Panc1 (cell line): ENCODE measurements at regions not wholly inside any gene's neighbourhood (a gene's known extent, or its start where the extent isn't known, plus 50 kb on each side); places are given as distances from the start of the nearest gene placed in this dataset.

Experiments used
- CTCF ChIP-seq: fragments of 450-650 bp; IDR thresholded peaks from 2 replicates; pipeline ENCODE4 v1.5.1; 2017; ENCODE audit warnings: mild to moderate bottlenecking
- POLR2AphosphoS5 ChIP-seq: IDR thresholded peaks from 2 replicates; pipeline ENCODE4 v1.6.1; 2012; ENCODE audit warnings: mild to moderate bottlenecking, low read depth, low read length, moderate library complexity
- REST ChIP-seq, 2 experiments: IDR thresholded peaks; 2 replicates each; pipeline ENCODE4 v1.6.1; 2011 to 2012; ENCODE audit warnings: low read depth in 2 of 2, control low read depth in 1 of 2, low read length in 1 of 2, mild to moderate bottlenecking in 1 of 2, moderate library complexity in 1 of 2; ENCODE audit not compliant: insufficient read depth in 1 of 2
- SIN3A ChIP-seq: IDR thresholded peaks from 2 replicates; pipeline ENCODE4 v1.6.1; 2012; ENCODE audit warnings: low read depth, mild to moderate bottlenecking, low read length, moderate library complexity, borderline replicate concordance; ENCODE audit not compliant: insufficient read depth
- TCF7L2 ChIP-seq: IDR thresholded peaks from 2 replicates; pipeline ENCODE4 v1.6.1; 2011; ENCODE audit warnings: mild to moderate bottlenecking, low read depth, low read length, inconsistent platforms

- TF ChIP-seq CTCF, result no peak
- no peak for TF ChIP-seq POLR2AphosphoS5
- TF ChIP-seq REST (IDR thresholded peaks at IDR 0.05; ENCODE audit: insufficient read depth in 1 of 2, low read depth in 2 of 2, low read length in 1 of 2), result no peak
- TF ChIP-seq SIN3A, result no peak
- no peak for TF ChIP-seq TCF7L2
These were observed 308.1 kb downstream of the TFEC start for GRCh38 chr7:115722302-115722977.
